Endothelial cell of umbilical vein (primary cell): ENCODE measurements at regions not wholly inside any gene's neighbourhood (a gene's known extent, or its start where the extent isn't known, plus 50 kb on each side); places are given as distances from the start of the nearest gene placed in this dataset.

ENCODE experiments used
- CTCF ChIP-seq, 2 donors: IDR thresholded peaks; 1 replicate in 1 of 2; 2 replicates in 1 of 2; pipeline ENCODE4 v1.5.1; 2011; ENCODE audit warnings: low read length in 2 of 2, mild to moderate bottlenecking in 2 of 2, moderate library complexity in 2 of 2, control low read depth in 1 of 2, inconsistent platforms in 1 of 2, low read depth in 1 of 2; ENCODE audit not compliant: insufficient read depth in 1 of 2; ENCODE audit errors: extremely low read depth in 1 of 2
- EZH2 ChIP-seq: IDR thresholded peaks from 2 replicates; pipeline ENCODE4 v1.6.1; 2012; ENCODE audit warnings: borderline replicate concordance, low read depth, mild to moderate bottlenecking, moderate library complexity, low read length, inconsistent platforms; ENCODE audit not compliant: severe bottlenecking
- FOS ChIP-seq: IDR thresholded peaks from 2 replicates; pipeline ENCODE4 v1.6.1; 2011; ENCODE audit warnings: mild to moderate bottlenecking, low read length, moderate library complexity, borderline replicate concordance; ENCODE audit not compliant: insufficient read depth
- JUN ChIP-seq: IDR thresholded peaks from 2 replicates; pipeline ENCODE4 v1.6.1; 2011; ENCODE audit warnings: borderline replicate concordance, low read depth; ENCODE audit not compliant: insufficient read length, insufficient read depth
- POLR2A ChIP-seq: IDR thresholded peaks from 2 replicates; pipeline ENCODE4 v1.6.1; 2012; ENCODE audit warnings: low read depth, mild to moderate bottlenecking, control low read depth, low read length
- POLR2AphosphoS5 ChIP-seq: IDR thresholded peaks from 2 replicates; pipeline ENCODE4 v1.6.1; 2012; ENCODE audit warnings: low read depth, mild to moderate bottlenecking, control low read depth, low read length, moderate library complexity; ENCODE audit not compliant: insufficient read depth
- TF ChIP-seq, protein P1 (sequence below): IDR thresholded peaks from 2 replicates; pipeline ENCODE4 v1.6.1; 2011; ENCODE audit not compliant: insufficient read depth, insufficient read length

DNA sequence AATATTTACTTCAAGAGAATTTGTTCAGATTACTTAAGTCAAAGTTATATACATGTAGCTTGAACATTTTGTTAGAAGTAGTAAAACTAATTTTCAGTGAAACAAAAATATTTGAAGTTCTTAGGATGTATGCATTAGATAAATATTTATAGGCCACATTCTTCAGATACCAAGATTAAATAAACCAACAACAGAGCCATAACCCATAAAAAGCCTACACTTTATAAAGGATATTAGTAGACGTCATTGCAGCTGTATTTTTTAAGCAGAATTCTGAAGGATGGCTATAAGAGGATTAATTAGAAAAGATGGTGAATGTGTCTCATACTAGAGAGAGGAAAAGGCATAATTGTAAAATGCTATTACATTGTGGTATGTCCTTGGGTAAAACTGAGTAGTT, 449.7 kb upstream of the ALCAM start:
- TF ChIP-seq POLR2A (no peak), CTCF (IDR thresholded peaks at IDR 0.05; ENCODE audit: extremely low read depth in 1 of 2, insufficient read depth in 1 of 2, low read depth in 1 of 2, low read length in 2 of 2) (no peak), FOS (no peak), EZH2 (no peak), POLR2AphosphoS5 (no peak), JUN (no peak)
- TF ChIP-seq, protein P1, sequence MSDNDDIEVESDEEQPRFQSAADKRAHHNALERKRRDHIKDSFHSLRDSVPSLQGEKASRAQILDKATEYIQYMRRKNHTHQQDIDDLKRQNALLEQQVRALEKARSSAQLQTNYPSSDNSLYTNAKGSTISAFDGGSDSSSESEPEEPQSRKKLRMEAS = no peak
